HUES64 (cell line): ENCODE measurements at regions not wholly inside any gene's neighbourhood (a gene's known extent, or its start where the extent isn't known, plus 50 kb on each side); places are given as distances from the start of the nearest gene placed in this dataset.

Experiments
- H3K27ac ChIP-seq: 2 replicates; pipeline ENCODE4 v1.7.0; 2013; ENCODE audit warnings: low read depth, low read length, inconsistent platforms
- H3K27me3 ChIP-seq: 2 replicates; pipeline ENCODE4 v1.6.1; 2013; ENCODE audit warnings: mild to moderate bottlenecking, low read length; ENCODE audit not compliant: insufficient read depth
- H3K36me3 ChIP-seq: 2 replicates; pipeline ENCODE4 v1.6.1; 2013; ENCODE audit warnings: mild to moderate bottlenecking, low read length; ENCODE audit not compliant: insufficient read depth
- H3K4me1 ChIP-seq: 2 replicates; pipeline ENCODE4 v1.6.1; 2013; ENCODE audit warnings: mild to moderate bottlenecking, low read length, moderate library complexity; ENCODE audit not compliant: insufficient read depth
- H3K4me3 ChIP-seq: 2 replicates; pipeline ENCODE4 v1.5.1; 2013; ENCODE audit warnings: mild to moderate bottlenecking, low read length, moderate library complexity
- H3K9ac ChIP-seq: 2 replicates; pipeline ENCODE4 v1.6.1; 2013; ENCODE audit warnings: mild to moderate bottlenecking, low read depth, low read length
- H3K9me3 ChIP-seq: 2 replicates; pipeline ENCODE4 v1.6.1; 2013; ENCODE audit warnings: low read depth, low read length; ENCODE audit not compliant: insufficient read depth
- WGBS: fragments of 150-250, 120-280 bp; methylation state at CpG from one replicate; pipeline ENCODE4 v1.1.7; 2013; ENCODE audit warnings: missing lambda C conversion rate; 5-methylcytosine and 5-hydroxymethylcytosine counted together

DNA sequence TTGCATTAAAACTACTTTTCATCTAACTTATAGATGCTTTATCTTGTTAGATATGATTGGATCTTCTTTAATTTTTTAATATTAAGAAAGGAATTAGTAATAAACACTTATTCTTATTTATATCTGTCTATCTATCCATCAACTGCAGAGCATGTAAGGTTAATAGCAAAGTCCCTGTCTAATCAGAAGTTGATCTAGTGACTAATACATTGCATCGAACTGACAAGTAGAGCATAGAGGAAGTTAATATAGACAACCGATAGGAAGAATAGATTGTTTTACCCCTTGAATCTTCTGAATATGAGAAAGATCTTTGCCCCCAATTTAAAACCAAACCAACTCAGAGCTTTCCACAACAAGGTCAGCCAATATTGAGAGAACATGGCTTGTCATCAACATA lies 862.0 kb upstream of the CDH6 start:
- no peaks in the 10 kb centered on the region for H3K4me1 ChIP-seq
- no peaks in the 10 kb centered on the region for H3K9me3 ChIP-seq
- WGBS, result 97% methylated on average over 2 of the region's 2 CpGs
- no peak overlapping the region for H3K27ac ChIP-seq
- no peak overlapping the region for H3K9ac ChIP-seq
- H3K27me3 ChIP-seq, result no peaks in the 10 kb centered on the region
- no peaks in the 10 kb centered on the region for H3K36me3 ChIP-seq
- no peak overlapping the region for H3K4me3 ChIP-seq

DNA sequence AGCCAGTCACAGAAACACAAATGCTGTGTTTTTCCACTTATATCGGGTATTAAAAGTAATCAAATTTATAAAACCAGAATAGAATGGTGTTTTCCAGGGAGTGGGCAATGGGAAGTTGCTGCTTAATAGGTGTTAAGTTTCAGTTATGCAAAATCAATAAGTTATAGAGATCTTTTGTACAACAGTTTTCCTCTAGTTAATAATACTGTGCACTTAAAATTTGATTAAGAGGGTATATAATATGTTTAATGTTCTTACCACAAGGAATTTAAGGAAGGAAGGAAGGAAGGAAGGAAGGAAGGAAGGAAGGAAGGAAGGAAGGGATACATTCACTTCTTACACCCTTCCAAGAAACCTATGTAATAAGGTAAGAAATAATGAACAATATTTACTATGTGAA lies 867.7 kb upstream of the CDH6 start:
- WGBS, result 100% methylated on average over 1 of the region's 1 CpG
- Histone ChIP-seq H3K27me3 (no peaks in the 10 kb centered on the region), H3K4me3 (no peak overlapping the region), H3K27ac (no peak overlapping the region), H3K9me3 (no peaks in the 10 kb centered on the region), H3K36me3 (no peaks in the 10 kb centered on the region), H3K4me1 (no peaks in the 10 kb centered on the region), H3K9ac (no peak overlapping the region)

DNA sequence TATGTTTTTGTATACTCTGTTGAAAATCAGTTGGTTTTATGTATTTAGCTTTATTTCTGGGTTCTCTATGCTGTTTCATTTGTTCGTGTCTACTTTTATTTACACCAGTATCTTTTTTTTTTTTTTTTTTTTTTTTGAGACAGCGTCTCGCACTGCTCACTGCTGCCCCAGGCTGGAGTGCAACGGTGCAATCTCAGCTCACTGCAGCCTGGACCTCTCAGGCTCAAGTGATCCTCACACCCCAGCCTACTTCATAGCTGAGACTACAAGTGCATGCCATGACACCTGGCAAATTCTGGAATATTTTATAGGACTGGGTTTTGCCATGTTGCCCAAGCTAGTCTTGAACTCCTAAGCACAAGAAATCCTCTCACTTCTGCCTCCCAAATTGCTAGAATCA lies 869.4 kb upstream of the CDH6 start:
- Histone ChIP-seq H3K4me1 (no peaks in the 10 kb centered on the region), H3K27ac (no peak overlapping the region), H3K36me3 (no peaks in the 10 kb centered on the region), H3K9ac (no peak overlapping the region), H3K4me3 (no peak overlapping the region), H3K27me3 (no peaks in the 10 kb centered on the region), H3K9me3 (no peaks in the 10 kb centered on the region)
- 65% methylated on average over 4 of the region's 4 CpGs for WGBS

DNA sequence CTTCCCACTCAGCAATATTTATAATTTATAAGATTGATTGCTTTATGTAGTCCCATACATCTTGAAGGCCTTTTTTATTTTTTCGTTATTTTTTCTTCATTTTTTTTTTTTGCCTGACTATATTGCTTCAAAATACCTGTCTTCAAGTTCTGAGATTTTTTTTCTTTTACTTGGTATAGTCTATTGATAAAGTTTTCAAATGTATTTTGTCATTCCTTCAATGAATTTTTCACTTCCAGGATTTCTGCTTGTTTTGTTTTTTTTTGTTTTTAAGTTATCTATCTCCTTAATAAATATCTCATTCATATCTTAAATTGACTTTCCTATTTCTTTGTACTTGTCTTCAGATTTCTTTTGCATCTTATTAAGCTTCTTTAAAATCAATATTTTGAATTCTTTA lies 905.6 kb upstream of the CDH6 start:
- Histone ChIP-seq H3K4me1 (no peaks in the 10 kb centered on the region), H3K9me3 (peaks cover 7% of the 10 kb centered on the region; the same call in 1 of the 2 replicates), H3K4me3 (no peak overlapping the region), H3K27me3 (no peaks in the 10 kb centered on the region), H3K9ac (no peak overlapping the region), H3K36me3 (no peaks in the 10 kb centered on the region), H3K27ac (no peak overlapping the region)
- no CpG with 5 or more reads among the region's 1 CpG for WGBS

DNA sequence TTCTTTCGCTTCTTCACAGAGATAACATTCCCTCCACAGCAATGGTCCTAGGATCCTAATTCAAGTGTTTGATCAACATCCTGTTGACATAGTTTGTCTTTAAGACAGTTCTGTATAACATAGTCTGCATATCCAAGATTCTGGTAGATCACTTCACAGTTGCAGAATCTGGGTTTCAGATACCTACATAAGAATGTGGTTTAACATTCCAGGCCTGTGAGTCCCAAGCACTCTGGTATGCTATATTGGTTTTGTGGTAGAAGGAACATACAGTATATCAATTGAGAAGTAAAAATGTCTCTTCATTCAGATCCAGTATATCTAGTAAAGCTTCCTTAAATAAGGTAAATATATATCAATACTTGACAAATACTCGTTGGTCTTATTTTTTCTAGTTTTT lies 914.2 kb upstream of the CDH6 start:
- Histone ChIP-seq H3K27me3 (no peaks in the 10 kb centered on the region), H3K4me1 (no peaks in the 10 kb centered on the region), H3K36me3 (no peaks in the 10 kb centered on the region), H3K9me3 (no peaks in the 10 kb centered on the region), H3K4me3 (no peak overlapping the region), H3K9ac (no peak overlapping the region), H3K27ac (no peak overlapping the region)
- WGBS, result 93% methylated on average over 2 of the region's 2 CpGs

DNA sequence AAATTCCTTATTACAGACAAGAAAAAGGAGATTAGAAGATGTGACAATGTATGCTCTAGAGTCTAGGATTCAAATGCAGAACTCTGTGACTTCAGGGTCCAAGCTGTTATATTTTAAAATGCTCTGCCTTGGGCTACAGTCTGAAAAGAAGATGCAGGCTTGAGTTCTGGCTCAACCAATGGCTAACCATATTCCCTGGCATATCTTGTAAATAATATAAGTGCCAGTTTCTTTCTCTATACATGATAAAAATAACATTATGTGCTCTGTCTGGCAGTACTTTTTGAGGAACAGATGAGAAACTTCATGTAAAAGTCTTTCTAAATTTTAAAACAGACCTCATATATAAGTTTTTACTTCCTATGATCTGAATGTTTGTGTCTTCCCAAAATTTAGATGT lies 926.5 kb upstream of the CDH6 start:
- Histone ChIP-seq H3K27me3 (no peaks in the 10 kb centered on the region), H3K4me3 (no peak overlapping the region), H3K36me3 (no peaks in the 10 kb centered on the region), H3K9ac (no peak overlapping the region), H3K4me1 (no peaks in the 10 kb centered on the region), H3K27ac (no peak overlapping the region), H3K9me3 (no peaks in the 10 kb centered on the region)

DNA sequence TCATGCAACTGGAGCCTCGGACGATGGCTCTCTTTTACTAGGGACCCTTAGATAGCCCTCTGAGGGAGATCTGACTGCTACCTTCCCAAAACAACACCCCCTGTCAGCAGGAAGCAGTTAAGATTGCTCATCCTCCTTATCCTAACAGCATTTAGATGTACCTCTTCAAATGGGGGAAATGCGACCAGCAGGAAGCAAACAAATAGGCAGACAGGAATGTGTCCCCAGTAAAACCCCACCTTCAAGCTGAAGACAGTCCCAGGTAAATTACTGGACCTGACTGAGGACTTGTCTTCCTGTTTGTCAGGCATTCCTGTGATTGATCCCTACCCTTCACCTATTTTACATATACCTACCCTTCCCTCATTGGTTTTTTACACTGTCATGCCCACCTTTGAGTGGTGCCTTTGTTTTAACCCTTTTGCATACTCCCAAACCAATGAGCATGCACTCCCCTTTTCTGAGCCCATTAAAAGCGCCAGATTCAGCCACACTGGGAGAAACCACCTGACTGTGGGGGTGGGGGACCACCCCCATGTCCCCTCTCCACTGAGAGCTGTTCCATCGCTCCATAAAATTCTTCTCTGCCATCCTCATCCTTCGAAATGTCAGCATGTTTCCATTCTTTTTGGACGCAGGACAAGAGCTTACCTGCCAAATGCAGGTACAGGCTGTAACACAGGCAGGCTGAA lies 954.0 kb upstream of the CDH6 start:
- H3K4me1 ChIP-seq, result no peaks in the 10 kb centered on the region; the same call in 1 of the 2 replicates
- H3K27ac ChIP-seq, result no peak overlapping the region
- no peaks in the 10 kb centered on the region for H3K36me3 ChIP-seq
- no peak overlapping the region for H3K4me3 ChIP-seq
- H3K9ac ChIP-seq, result no peak overlapping the region
- WGBS, result 85% methylated on average over 7 of the region's 7 CpGs
- H3K27me3 ChIP-seq, result no peaks in the 10 kb centered on the region
- no peaks in the 10 kb centered on the region for H3K9me3 ChIP-seq

DNA sequence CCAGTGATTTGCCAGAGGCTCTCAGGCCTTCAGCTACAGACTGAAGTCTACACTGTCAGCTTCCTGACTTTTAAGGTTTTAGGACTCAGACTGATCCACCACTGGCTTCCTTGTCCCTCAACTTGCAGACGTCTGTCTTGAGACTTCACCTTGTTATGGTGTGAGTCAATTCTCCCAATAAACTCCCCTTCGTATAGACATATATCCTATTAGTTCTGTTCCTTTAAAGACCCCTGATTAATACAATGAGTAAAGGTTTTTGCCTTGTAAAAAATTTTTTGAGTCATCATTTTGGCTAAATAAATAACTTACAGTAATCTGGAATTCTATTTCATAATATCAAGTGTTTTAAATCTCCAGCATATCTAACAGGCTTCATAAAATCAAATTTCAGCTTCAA lies 956.3 kb upstream of the CDH6 start:
- no peak overlapping the region for H3K27ac ChIP-seq
- H3K4me3 ChIP-seq, result no peak overlapping the region
- H3K36me3 ChIP-seq, result no peaks in the 10 kb centered on the region
- 88% methylated on average over 1 of the region's 2 CpGs for WGBS
- no peaks in the 10 kb centered on the region for H3K27me3 ChIP-seq
- H3K9ac ChIP-seq, result no peak overlapping the region
- H3K4me1 ChIP-seq, result no peaks in the 10 kb centered on the region; the same call in 1 of the 2 replicates
- H3K9me3 ChIP-seq, result no peaks in the 10 kb centered on the region

DNA sequence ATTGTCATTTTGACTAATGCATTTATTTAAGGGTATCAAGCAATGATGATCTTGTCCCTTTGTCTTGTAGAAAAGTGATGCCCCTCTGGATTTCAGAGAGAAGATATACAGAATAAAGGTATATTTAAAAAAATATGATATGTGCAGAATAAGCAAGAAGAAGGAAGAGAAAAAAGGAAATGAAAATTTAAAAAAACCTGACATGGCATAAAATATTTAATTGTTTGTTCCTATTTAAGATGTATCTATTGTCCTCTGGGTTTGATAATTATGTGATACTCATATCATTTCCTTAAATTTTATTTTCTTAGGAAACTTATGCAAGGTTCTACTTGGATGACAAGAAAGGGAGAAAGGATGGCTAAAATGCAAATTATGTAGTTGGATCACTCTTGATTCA lies 983.7 kb upstream of the CDH6 start:
- Histone ChIP-seq H3K4me1 (no peaks in the 10 kb centered on the region), H3K27ac (no peak overlapping the region), H3K4me3 (no peak overlapping the region), H3K9me3 (peaks cover 4% of the 10 kb centered on the region; the same call in 1 of the 2 replicates), H3K9ac (no peak overlapping the region), H3K27me3 (no peaks in the 10 kb centered on the region), H3K36me3 (no peaks in the 10 kb centered on the region)

DNA sequence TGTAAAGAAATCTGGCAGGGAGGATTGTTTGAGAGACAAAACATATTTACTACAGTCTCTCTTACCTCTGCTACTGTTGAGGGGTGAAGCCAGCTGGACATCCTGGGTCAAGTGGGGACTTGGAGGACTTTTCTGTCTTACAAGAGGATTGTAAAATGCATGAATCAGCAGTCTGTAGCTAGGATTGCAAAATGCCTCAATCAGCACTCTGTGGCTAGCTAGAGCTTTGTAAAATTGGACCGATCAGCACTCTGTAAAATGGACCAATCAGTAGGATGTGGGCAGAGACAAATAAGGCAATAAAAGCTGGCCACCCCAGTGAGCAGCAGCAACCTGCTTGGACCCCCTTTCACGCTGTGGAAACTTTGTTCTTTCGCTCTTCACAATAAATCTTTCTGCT lies 995.8 kb upstream of the CDH6 start:
- H3K4me1 ChIP-seq, result 0 out of 2 replicates have a peak, but pooled peaks cover 2% of the 10 kb centered on the region
- H3K36me3 ChIP-seq, result no peaks in the 10 kb centered on the region
- no peaks in the 10 kb centered on the region for H3K27me3 ChIP-seq
- no peak overlapping the region for H3K9ac ChIP-seq
- H3K9me3 ChIP-seq, result no peaks in the 10 kb centered on the region
- no peak overlapping the region for H3K4me3 ChIP-seq
- WGBS, result 95% methylated on average over 3 of the region's 3 CpGs
- H3K27ac ChIP-seq, result no peak overlapping the region

DNA sequence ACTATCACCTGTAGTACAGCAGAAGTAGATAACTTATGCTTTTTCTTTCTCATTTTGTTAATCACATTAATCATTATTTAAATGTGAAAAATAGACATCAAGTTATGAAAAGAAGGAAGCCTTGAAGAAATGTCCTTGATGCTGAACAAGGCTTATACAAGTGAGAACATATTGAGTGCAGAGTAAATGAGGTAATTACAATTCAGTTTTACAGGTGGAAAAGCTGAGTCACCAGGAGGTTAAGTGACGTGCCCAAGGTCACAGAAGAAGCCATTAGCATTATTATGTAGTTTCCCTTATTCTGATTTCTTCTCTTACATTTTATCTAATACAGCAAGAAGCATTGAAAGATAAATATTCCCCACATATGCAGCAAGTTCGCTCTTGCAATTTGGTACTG lies 998.5 kb upstream of the CDH6 start:
- 0 out of 2 replicates have a peak, but pooled peaks cover 2% of the 10 kb centered on the region for H3K4me1 ChIP-seq
- no peak overlapping the region for H3K9ac ChIP-seq
- WGBS, result 71% methylated on average over 1 of the region's 2 CpGs
- H3K27ac ChIP-seq, result no peak overlapping the region
- H3K27me3 ChIP-seq, result no peaks in the 10 kb centered on the region
- no peaks in the 10 kb centered on the region for H3K9me3 ChIP-seq
- no peaks in the 10 kb centered on the region for H3K36me3 ChIP-seq
- H3K4me3 ChIP-seq, result no peak overlapping the region

DNA sequence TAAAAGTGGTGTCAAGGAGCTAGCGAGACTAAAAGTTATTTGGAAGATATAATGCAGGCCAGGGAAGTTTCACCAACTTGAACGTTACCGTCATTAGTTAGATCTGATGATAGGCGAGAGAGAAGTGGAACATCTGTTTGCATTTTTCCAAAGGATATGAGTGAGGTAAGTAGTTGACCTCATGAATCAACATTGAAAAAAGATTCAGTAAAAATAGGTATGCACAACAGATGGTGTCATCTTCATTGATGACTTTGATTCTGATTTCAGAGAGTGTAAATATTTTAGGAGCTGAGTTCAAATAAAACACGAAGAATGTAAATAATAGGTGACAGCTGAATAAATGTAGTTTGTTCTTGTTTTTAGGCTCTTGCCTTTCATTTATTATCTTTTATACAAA lies 998.9 kb upstream of the CDH6 start:
- Histone ChIP-seq H3K4me1 (0 out of 2 replicates have a peak, but pooled peaks cover 2% of the 10 kb centered on the region), H3K27me3 (no peaks in the 10 kb centered on the region), H3K36me3 (no peaks in the 10 kb centered on the region), H3K9me3 (no peaks in the 10 kb centered on the region), H3K27ac (no peak overlapping the region), H3K9ac (no peak overlapping the region), H3K4me3 (no peak overlapping the region)
- 95% methylated on average over 5 of the region's 5 CpGs for WGBS
